ENCODE measurements at regions not wholly inside any gene's neighbourhood (a gene's known extent, or its start where the extent isn't known, plus 50 kb on each side); places are given as distances from the start of the nearest gene placed in this dataset.
"Not testable (repeated sequence)": the region's sequence is repeated elsewhere in the genome, so short reads cannot be mapped to it uniquely, and the experiment has no call there.

DNA sequence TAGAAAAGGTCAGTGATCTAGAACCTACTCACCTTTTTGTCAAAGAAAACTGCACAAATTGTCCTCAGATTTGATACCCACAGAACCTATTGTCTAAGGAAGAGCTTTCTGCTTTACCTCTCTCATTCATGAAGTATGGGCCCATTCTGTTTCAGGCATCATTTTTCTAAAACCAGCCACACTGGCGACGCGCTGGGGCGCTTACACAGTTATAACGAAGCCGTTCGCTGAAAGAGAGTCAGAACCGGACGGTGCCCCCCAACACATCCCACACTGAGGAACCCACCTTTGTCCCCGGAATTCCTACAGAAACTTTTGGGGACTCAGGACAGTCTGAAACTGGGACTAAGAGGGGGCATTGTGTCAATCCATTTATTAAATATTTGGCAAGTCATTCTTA, 206.3 kb upstream of the HAAO start:
- BruUV-seq (replicated peaks): no TSS peak
- H3K4me3 Mint-ChIP-seq (ENCODE audit: low read depth, unreplicated experiment): no peak overlapping the region
- no peak for DNase-seq
- H3K4me1 Mint-ChIP-seq (ENCODE audit: low read depth, unreplicated experiment): peaks cover 42% of the 10 kb centered on the region
- H3K9me3 Mint-ChIP-seq (ENCODE audit: low read depth, unreplicated experiment): peaks cover 3% of the 10 kb centered on the region
- peaks cover 24% of the 10 kb centered on the region for H3K36me3 Mint-ChIP-seq (ENCODE audit: insufficient read depth, unreplicated experiment)
- intact Hi-C loops (cut with micrococcal nuclease; ENCODE audit: unreplicated experiment): no loop called here
- TF ChIP-seq, protein P1, sequence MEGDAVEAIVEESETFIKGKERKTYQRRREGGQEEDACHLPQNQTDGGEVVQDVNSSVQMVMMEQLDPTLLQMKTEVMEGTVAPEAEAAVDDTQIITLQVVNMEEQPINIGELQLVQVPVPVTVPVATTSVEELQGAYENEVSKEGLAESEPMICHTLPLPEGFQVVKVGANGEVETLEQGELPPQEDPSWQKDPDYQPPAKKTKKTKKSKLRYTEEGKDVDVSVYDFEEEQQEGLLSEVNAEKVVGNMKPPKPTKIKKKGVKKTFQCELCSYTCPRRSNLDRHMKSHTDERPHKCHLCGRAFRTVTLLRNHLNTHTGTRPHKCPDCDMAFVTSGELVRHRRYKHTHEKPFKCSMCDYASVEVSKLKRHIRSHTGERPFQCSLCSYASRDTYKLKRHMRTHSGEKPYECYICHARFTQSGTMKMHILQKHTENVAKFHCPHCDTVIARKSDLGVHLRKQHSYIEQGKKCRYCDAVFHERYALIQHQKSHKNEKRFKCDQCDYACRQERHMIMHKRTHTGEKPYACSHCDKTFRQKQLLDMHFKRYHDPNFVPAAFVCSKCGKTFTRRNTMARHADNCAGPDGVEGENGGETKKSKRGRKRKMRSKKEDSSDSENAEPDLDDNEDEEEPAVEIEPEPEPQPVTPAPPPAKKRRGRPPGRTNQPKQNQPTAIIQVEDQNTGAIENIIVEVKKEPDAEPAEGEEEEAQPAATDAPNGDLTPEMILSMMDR (IDR thresholded peaks at IDR 0.05; ENCODE audit: unreplicated experiment): no peak
- CTCF ChIA-PET: no interaction called here
- H3K27ac Mint-ChIP-seq (ENCODE audit: unreplicated experiment): no peak overlapping the region
- H3K27me3 Mint-ChIP-seq (ENCODE audit: unreplicated experiment): no peaks in the 10 kb centered on the region

DNA sequence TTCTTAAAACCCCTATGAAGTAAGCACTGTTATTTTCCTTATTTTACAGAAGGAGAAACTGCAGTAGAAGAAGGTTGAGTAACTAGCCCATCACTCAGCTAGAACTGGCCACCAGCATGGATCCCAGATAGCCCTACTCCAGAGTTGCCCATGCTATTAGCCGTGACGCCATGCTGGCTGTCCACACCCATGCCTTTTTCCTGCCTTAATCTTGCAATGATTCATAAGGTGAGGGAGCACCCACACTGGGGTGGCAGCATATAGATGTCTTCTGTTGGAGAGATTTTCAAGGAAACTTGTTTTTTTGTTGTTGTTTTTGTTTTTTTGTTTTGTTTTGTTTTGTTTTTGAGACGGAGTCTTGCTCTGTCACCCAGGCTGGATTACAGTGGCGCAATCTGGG, 204.1 kb upstream of the HAAO start:
- no TSS peak for BruUV-seq (replicated peaks)
- Mint-ChIP-seq H3K27ac (ENCODE audit: unreplicated experiment) (no peak overlapping the region), H3K36me3 (ENCODE audit: insufficient read depth, unreplicated experiment) (peaks cover 23% of the 10 kb centered on the region), H3K9me3 (ENCODE audit: low read depth, unreplicated experiment) (peaks cover 3% of the 10 kb centered on the region), H3K4me1 (ENCODE audit: low read depth, unreplicated experiment) (peaks cover 31% of the 10 kb centered on the region), H3K4me3 (ENCODE audit: low read depth, unreplicated experiment) (no peak overlapping the region), H3K27me3 (ENCODE audit: unreplicated experiment) (no peaks in the 10 kb centered on the region)
- CTCF ChIA-PET: interaction anchor here (0.9 kb wide), 1 partner anchor 9 kb away, joined by 3 read pairs; no protein-coding TSS in a partner anchor
- TF ChIP-seq, protein P1 (IDR thresholded peaks at IDR 0.05; ENCODE audit: unreplicated experiment): no peak
- DNase-seq: no peak
- intact Hi-C loops (cut with micrococcal nuclease; ENCODE audit: unreplicated experiment): no loop called here

DNA sequence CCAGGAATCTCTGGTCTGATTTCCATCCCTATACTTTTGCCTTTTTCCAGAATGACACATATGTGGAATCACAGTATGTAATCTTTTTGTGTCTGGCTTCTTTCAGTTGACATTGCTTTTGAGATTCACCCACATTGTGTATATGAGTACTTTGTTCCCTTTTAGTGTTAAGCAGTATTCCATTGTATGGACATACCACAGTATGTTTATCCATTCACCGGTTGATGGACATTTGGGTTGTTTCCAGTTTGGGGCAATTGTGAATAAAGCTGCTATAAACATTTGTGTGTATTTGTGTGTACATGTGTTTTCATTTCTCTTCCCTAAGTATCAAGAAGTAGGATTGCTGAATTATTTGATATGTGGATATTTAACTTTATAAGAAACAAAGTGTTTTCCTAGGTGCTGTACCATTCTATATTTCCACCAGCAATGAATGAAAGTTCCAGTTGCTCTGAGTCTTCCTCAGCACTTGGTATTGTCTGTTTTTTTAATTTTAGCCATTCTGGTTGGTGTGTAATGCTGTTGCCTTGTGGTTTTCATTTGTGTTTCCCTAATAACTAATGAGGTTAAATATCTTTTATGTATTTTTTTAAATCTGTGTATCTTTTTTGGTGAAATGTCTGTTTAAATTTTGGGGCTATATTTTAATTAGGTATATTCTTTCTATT, 203.5 kb upstream of the HAAO start:
- CTCF ChIA-PET: interaction anchor here (0.6 kb wide), 1 partner anchor 48 kb away, joined by 3 read pairs; no protein-coding TSS in a partner anchor
- Mint-ChIP-seq H3K4me1 (ENCODE audit: low read depth, unreplicated experiment) (peaks cover 24% of the 10 kb centered on the region), H3K27me3 (ENCODE audit: unreplicated experiment) (no peaks in the 10 kb centered on the region), H3K36me3 (ENCODE audit: insufficient read depth, unreplicated experiment) (peaks cover 16% of the 10 kb centered on the region), H3K9me3 (ENCODE audit: low read depth, unreplicated experiment) (peaks cover 3% of the 10 kb centered on the region), H3K27ac (ENCODE audit: unreplicated experiment) (no peak overlapping the region), H3K4me3 (ENCODE audit: low read depth, unreplicated experiment) (no peak overlapping the region)
- DNase-seq: no peak
- TF ChIP-seq, protein P1 (IDR thresholded peaks at IDR 0.05; ENCODE audit: unreplicated experiment): no peak
- intact Hi-C loops (cut with micrococcal nuclease; ENCODE audit: unreplicated experiment): no loop called here
- BruUV-seq (replicated peaks): no TSS peak

DNA sequence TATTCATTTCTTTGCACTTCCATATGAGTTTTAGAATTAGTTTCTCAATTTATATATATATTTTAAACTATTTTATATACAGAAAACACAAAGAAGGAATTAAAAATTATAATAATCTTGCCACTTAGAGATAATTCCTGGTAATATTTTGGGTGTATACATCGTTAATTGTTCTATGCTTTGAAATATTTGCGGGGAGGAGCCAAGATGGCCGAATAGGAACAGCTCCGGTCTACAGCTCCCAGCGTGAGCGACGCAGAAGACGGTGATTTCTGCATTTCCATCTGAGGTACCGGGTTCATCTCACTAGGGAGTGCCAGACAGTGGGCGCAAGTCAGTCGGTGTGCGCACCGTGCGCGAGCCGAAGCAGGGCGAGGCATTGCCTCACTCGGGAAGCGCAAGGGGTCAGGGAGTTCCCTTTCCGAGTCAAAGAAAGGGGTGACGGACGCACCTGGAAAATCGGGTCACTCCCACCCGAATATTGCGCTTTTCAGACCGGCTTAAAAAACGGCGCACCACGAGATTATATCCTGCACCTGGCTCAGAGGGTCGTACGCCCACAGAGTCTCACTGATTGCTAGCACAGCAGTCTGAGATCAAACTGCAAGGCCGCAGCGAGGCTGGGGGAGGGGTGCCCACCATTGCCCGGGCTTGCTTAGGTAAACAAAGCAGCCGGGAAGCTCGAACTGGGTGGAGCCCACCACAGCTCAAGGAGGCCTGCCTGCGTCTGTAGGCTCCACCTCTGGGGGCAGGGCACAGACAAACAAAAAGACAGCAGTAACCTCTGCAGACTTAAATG, 197.1 kb upstream of the HAAO start:
- H3K27ac Mint-ChIP-seq (ENCODE audit: unreplicated experiment); BruUV-seq (replicated peaks); intact Hi-C loops (cut with micrococcal nuclease; ENCODE audit: unreplicated experiment); CTCF ChIA-PET; H3K27me3 Mint-ChIP-seq (ENCODE audit: unreplicated experiment); H3K4me3 Mint-ChIP-seq (ENCODE audit: low read depth, unreplicated experiment); DNase-seq; H3K9me3 Mint-ChIP-seq (ENCODE audit: low read depth, unreplicated experiment): not testable (repeated sequence)
- Mint-ChIP-seq H3K4me1 (ENCODE audit: low read depth, unreplicated experiment) (peaks cover 30% of the 10 kb centered on the region), H3K36me3 (ENCODE audit: insufficient read depth, unreplicated experiment) (peaks cover 27% of the 10 kb centered on the region)

DNA sequence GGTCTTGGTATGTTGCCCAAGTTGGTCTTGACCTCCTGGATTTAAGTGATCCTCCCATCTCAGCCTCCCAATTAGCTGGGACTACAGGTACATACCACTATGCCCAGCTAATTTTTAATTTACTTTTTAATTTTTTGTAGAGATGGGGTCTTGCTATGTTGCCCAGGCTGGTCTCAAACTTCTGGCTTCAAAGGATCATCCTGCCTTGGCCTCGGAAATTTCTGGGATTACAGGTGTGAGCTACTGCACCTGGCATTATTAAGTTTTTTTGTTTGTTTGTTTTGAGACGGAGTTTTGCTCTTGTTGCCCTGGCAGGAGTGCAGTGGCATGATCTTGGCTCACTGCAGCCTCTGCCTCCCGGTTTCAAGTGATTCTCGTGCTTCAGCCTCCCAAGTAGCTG, 195.7 kb upstream of the HAAO start:
- not testable (repeated sequence) for DNase-seq
- CTCF ChIA-PET: interaction anchor here (1.0 to 3.2 kb wide), 2 partner anchors 17 to 40 kb away, joined by 3 to 30 read pairs; no protein-coding TSS in a partner anchor

More for the DNA sequence above, 195.7 kb upstream of the HAAO start:
- H3K27ac Mint-ChIP-seq (ENCODE audit: unreplicated experiment); H3K9me3 Mint-ChIP-seq (ENCODE audit: low read depth, unreplicated experiment); BruUV-seq (replicated peaks); H3K27me3 Mint-ChIP-seq (ENCODE audit: unreplicated experiment); intact Hi-C loops (cut with micrococcal nuclease; ENCODE audit: unreplicated experiment); H3K4me3 Mint-ChIP-seq (ENCODE audit: low read depth, unreplicated experiment): not testable (repeated sequence)
- peaks cover 44% of the 10 kb centered on the region for H3K4me1 Mint-ChIP-seq (ENCODE audit: low read depth, unreplicated experiment)
- peaks cover 30% of the 10 kb centered on the region for H3K36me3 Mint-ChIP-seq (ENCODE audit: insufficient read depth, unreplicated experiment)

Data from Calu3 (cell line).